Prostate gland (tissue), 2 donors: ENCODE measurements at regions not wholly inside any gene's neighbourhood (a gene's known extent, or its start where the extent isn't known, plus 50 kb on each side); places are given as distances from the start of the nearest gene placed in this dataset.

ENCODE experiments used
- DNase-seq: peaks from one replicate; pipeline ENCODE4 v3.0.0-alpha.2; 2019; ENCODE audit warnings: low spot score
- H3K27ac ChIP-seq, 2 donors: fragments of 200-600 bp; sonication (generic); 2 replicates each; pipeline ENCODE4 v1.5.1; 2017 to 2019
- H3K27me3 ChIP-seq: fragments of 200-600 bp; sonication (generic); replicated peaks from 2 replicates; pipeline ENCODE4 v1.5.1; 2019; ENCODE audit not compliant: insufficient read depth
- H3K36me3 ChIP-seq, 2 donors: fragments of 200-600 bp; sonication (generic); 1 replicate in 1 of 2; 2 replicates in 1 of 2; pipeline versions ENCODE4 v1.5.1 to v1.8.1; 2017 to 2019
- H3K4me1 ChIP-seq: fragments of 200-600 bp; sonication (generic); replicated peaks from 2 replicates; pipeline ENCODE4 v1.5.1; 2019
- H3K4me3 ChIP-seq, 2 donors: fragments of 200-600 bp; sonication (generic); 2 replicates each; pipeline ENCODE4 v1.5.1; 2017 to 2019
- H3K9me3 ChIP-seq: fragments of 200-600 bp; sonication (generic); 2 replicates; pipeline ENCODE4 v1.5.1; 2017
- POLR2A ChIP-seq: fragments of 450-650 bp; IDR thresholded peaks from one replicate; pipeline ENCODE4 v1.6.1; 2016; ENCODE audit warnings: antibody characterized with exemption, mild to moderate bottlenecking
- POLR2AphosphoS5 ChIP-seq: sonication (generic); formaldehyde crosslinking; IDR thresholded peaks from one replicate; pipeline ENCODE4 v1.6.1; 2017; ENCODE audit warnings: antibody characterized with exemption
- WGBS: methylation state at CpG from one replicate; pipeline ENCODE4 v1.1.5; 2018; 5-methylcytosine and 5-hydroxymethylcytosine counted together
- intact Hi-C: fragments of 100-400 bp; cut with DNase I; formaldehyde crosslinking; loops from one replicate; pipeline ENCODE4 v1.14.2; 2022
- TF ChIP-seq, protein P1 (sequence below), 4 experiments: fragments of 200-600 bp in 2 of 4; fragments of 450-650 bp in 2 of 4; sonication (generic) in 2 of 4; IDR thresholded peaks; 1 replicate in 3 of 4; 2 replicates in 1 of 4; pipeline ENCODE4 v1.5.1; 2016 to 2019; ENCODE audit warnings: antibody characterized with exemption in 4 of 4, mild to moderate bottlenecking in 2 of 4, moderate library complexity in 2 of 4

DNA sequence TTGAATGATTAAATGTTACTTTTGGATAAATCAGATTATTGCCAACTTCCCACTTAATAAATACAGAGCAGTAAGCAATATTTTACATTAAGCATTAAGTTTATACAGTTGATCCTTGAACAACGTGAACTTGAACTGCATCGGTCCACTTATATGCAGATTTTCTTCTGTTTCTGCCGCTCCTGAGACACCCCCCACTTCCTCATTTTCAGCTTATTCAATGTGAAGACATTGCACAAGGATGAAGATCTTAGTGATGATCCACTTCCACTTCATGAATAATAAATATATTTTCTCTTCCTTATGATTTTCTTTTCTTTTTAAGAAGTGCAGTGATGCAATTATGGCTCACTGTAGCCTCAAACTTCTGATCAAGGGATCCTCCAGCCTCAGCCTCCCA is 167.2 kb downstream of the LINC00237 start:
- DNase-seq = no peak
- 88% methylated on average over 3 of the region's 3 CpGs for WGBS
- Histone ChIP-seq H3K4me1 (no peaks in the 10 kb centered on the region), H3K9me3 (no peaks in the 10 kb centered on the region), H3K4me3 (no peak overlapping the region), H3K27me3 (no peaks in the 10 kb centered on the region), H3K27ac (no peak overlapping the region), H3K36me3 (no peaks in the 10 kb centered on the region)
- no peak for TF ChIP-seq POLR2A
- no peak for TF ChIP-seq POLR2AphosphoS5
- TF ChIP-seq, protein P1, sequence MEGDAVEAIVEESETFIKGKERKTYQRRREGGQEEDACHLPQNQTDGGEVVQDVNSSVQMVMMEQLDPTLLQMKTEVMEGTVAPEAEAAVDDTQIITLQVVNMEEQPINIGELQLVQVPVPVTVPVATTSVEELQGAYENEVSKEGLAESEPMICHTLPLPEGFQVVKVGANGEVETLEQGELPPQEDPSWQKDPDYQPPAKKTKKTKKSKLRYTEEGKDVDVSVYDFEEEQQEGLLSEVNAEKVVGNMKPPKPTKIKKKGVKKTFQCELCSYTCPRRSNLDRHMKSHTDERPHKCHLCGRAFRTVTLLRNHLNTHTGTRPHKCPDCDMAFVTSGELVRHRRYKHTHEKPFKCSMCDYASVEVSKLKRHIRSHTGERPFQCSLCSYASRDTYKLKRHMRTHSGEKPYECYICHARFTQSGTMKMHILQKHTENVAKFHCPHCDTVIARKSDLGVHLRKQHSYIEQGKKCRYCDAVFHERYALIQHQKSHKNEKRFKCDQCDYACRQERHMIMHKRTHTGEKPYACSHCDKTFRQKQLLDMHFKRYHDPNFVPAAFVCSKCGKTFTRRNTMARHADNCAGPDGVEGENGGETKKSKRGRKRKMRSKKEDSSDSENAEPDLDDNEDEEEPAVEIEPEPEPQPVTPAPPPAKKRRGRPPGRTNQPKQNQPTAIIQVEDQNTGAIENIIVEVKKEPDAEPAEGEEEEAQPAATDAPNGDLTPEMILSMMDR (IDR thresholded peaks at IDR 0.05) = no peak
- intact Hi-C loops = no loop called here

DNA sequence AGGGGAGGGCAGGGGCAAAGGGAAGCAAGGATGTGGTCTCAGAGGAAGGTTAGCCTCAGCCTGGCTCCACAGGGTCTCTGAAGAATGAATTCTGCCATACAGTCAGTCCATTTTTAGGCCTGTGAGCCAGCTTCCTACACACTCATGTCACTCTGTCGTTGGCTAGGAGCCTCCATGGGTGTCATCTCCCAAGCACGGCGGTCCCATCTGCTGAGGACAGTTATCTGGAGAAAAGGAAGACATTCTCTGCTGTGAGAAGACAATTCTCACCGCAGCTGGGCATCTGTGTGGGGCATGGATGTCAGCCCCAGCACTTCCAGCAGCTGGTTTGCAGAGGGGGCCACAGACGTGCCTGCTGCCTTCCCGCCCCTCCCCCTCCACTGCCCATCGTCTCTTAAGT is 167.6 kb downstream of the LINC00237 start:
- H3K9me3 ChIP-seq = no peaks in the 10 kb centered on the region
- DNase-seq = no peak
- TF ChIP-seq POLR2A (no peak), POLR2AphosphoS5 (no peak)
- TF ChIP-seq, protein P1 (IDR thresholded peaks at IDR 0.05) = no peak
- H3K27me3 ChIP-seq = no peaks in the 10 kb centered on the region
- intact Hi-C loops = no loop called here
- H3K4me3 ChIP-seq = no peak overlapping the region
- 67% methylated on average over 7 of the region's 7 CpGs for WGBS
- no peaks in the 10 kb centered on the region for H3K36me3 ChIP-seq
- H3K4me1 ChIP-seq = no peaks in the 10 kb centered on the region
- no peak overlapping the region for H3K27ac ChIP-seq

DNA sequence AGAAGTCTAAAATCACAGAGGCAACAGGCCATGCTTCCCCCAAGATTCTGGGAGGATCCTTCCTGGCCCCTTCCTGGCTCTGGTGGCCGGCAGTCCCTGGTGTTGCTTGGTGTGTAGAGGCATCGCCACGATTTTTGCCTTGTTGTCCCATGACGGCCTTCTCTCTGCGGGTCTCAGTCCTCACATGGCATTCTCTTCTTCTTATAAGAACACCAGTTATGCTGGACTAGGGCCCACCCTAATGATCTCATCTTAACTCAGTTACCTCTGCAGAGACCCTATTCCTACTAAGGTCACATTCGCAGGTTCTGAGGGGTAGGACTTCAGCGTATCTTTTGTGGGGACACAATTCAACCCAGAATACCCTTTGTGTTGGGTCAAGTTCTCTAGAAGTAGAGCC is 168.0 kb downstream of the LINC00237 start:
- no peak for TF ChIP-seq POLR2A
- TF ChIP-seq, protein P1 (IDR thresholded peaks at IDR 0.05) = no peak
- no peak for TF ChIP-seq POLR2AphosphoS5
- Histone ChIP-seq H3K27me3 (no peaks in the 10 kb centered on the region), H3K9me3 (no peaks in the 10 kb centered on the region), H3K36me3 (no peaks in the 10 kb centered on the region), H3K27ac (no peak overlapping the region), H3K4me3 (no peak overlapping the region), H3K4me1 (no peaks in the 10 kb centered on the region)
- intact Hi-C loops = no loop called here
- WGBS = 98% methylated on average over 7 of the region's 7 CpGs
- DNase-seq = no peak

DNA sequence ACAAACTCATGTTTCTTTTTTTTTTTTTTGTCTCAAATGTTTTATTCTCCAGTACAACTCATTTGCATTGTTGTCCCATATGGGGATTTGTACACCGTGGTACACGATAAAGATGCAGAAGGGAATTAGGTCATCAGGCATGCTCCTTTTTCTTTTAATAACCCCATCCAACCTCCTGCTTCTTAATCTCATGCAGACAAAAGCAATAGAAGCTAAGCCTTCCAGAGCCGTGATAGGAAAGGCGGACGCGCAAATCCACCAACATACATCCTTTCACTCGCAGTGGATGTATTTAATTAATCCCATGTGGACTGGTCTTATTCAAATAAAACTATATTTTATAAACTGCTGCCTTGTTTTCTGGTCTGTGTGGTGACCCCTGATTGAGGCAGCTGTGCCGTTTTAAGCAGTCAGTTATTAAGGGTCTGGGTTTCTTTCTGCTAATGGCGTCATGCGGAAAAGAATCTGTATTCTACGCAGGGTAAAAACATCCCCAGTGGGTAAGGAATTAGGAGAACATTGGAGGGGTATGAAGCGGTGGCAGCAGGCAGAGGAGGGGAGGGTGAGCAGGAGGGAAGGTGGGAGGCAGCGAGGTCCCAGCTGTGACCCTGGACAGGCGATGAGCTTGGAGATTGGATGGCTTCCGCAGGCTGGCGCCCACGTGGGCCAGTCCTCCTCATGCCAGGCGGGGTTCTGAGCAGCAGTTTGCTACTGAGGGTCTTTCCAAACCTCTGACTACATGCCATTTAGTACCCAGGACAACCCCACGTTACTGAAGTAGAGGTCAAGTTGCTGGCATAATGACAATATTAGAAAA is 172.8 kb downstream of the LINC00237 start:
- Histone ChIP-seq H3K9me3 (no peaks in the 10 kb centered on the region), H3K27ac (no peak overlapping the region), H3K4me3 (no peak overlapping the region), H3K27me3 (no peaks in the 10 kb centered on the region), H3K36me3 (no peaks in the 10 kb centered on the region), H3K4me1 (no peaks in the 10 kb centered on the region)
- TF ChIP-seq POLR2A (no peak), POLR2AphosphoS5 (no peak)
- TF ChIP-seq, protein P1 (IDR thresholded peaks at IDR 0.05) = no peak
- intact Hi-C loops = no loop called here
- 88% methylated on average over 19 of the region's 19 CpGs for WGBS
- no peak for DNase-seq

DNA sequence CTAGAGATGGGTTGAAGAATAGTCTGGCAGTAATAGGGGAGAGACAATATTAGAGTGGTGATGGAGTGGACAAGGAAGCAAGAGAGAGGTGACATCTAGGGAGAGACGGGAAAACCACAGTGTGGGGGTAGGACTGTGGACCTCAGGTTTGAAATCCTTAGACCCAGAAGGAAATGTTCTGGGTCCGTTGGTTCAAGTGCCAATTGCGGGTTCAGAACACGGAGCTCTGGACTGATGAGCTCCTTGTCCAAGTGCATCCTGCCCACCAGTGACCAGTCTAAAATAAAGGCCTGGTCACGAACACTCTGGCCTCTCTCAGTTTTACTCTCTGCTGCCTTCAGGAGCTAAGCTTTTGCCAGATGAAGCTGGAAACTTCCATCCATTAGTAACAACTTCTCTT is 174.0 kb downstream of the LINC00237 start:
- no peaks in the 10 kb centered on the region for H3K27me3 ChIP-seq
- intact Hi-C loops = no loop called here
- TF ChIP-seq POLR2AphosphoS5 (no peak), POLR2A (no peak)
- TF ChIP-seq, protein P1 (IDR thresholded peaks at IDR 0.05) = no peak
- no peaks in the 10 kb centered on the region for H3K36me3 ChIP-seq
- no peak overlapping the region for H3K4me3 ChIP-seq
- no peaks in the 10 kb centered on the region for H3K9me3 ChIP-seq
- H3K27ac ChIP-seq = no peak overlapping the region
- WGBS = 90% methylated on average over 5 of the region's 5 CpGs
- no peaks in the 10 kb centered on the region for H3K4me1 ChIP-seq
- DNase-seq = no peak
